Spleen (tissue), 7 donors: ENCODE measurements at regions not wholly inside any gene's neighbourhood (a gene's known extent, or its start where the extent isn't known, plus 50 kb on each side); places are given as distances from the start of the nearest gene placed in this dataset.

Source experiments
- CTCF ChIP-seq, 11 experiments: fragments of 200-600 bp in 7 of 11; fragments of 450-650 bp in 4 of 11; sonication (generic) in 4 of 11; IDR thresholded peaks in 8 of 11; conservative IDR thresholded peaks in 3 of 11; 1 replicate in 7 of 11; 2 replicates in 4 of 11; pipeline versions ENCODE4 v1.4.0 to v1.8.0; 2016 to 2021; ENCODE audit warnings: antibody characterized with exemption in 11 of 11, inconsistent platforms in 4 of 11, mild to moderate bottlenecking in 1 of 11
- POLR2A ChIP-seq, 3 donors: fragments of 450-650 bp; IDR thresholded peaks; one replicate each; pipeline ENCODE4 v1.5.1; 2017; ENCODE audit warnings: antibody characterized with exemption in 3 of 3, mild to moderate bottlenecking in 1 of 3
- POLR2AphosphoS5 ChIP-seq, 3 donors: sonication (generic); formaldehyde crosslinking; IDR thresholded peaks; one replicate each; pipeline ENCODE4 v1.5.1; 2017; ENCODE audit warnings: antibody characterized with exemption in 3 of 3
- donor health status: DM: no; HTN: no; CAD: no; lungs with moderate emphysema.
- donor health status: DM: no; HTN: no; CAD: no.
- donor health status: DM: no; HTN: no; CAD: no.

- no peak for TF ChIP-seq CTCF (IDR thresholded peaks at IDR 0.05 in 8 of 11, conservative IDR thresholded peaks at IDR 0.05 in 3 of 11)
- TF ChIP-seq POLR2A (IDR thresholded peaks at IDR 0.05) = no peak
- no peak for TF ChIP-seq POLR2AphosphoS5 (IDR thresholded peaks at IDR 0.05)
These were observed 731.7 kb upstream of the ZNF804A start for GRCh38 chr2:183866666-183867065.
